HFF-Myc (cell line): ENCODE measurements at regions not wholly inside any gene's neighbourhood (a gene's known extent, or its start where the extent isn't known, plus 50 kb on each side); places are given as distances from the start of the nearest gene placed in this dataset.

ENCODE experiments used
- DNase-seq: peaks from one replicate; pipeline ENCODE4 v3.0.0-alpha.2; 2011; ENCODE audit warnings: low read depth; ENCODE audit errors: extremely low read depth
- H3K4me3 ChIP-seq: replicated peaks from 2 replicates; pipeline ENCODE4 v1.5.1; 2011; ENCODE audit warnings: low read depth, mild to moderate bottlenecking, control low read depth, low read length
- TF ChIP-seq, protein P1 (sequence below): IDR thresholded peaks from 2 replicates; pipeline ENCODE4 v1.5.1; 2012; ENCODE audit warnings: mild to moderate bottlenecking, low read depth, low read length, control low read depth; ENCODE audit errors: missing control alignments

DNA sequence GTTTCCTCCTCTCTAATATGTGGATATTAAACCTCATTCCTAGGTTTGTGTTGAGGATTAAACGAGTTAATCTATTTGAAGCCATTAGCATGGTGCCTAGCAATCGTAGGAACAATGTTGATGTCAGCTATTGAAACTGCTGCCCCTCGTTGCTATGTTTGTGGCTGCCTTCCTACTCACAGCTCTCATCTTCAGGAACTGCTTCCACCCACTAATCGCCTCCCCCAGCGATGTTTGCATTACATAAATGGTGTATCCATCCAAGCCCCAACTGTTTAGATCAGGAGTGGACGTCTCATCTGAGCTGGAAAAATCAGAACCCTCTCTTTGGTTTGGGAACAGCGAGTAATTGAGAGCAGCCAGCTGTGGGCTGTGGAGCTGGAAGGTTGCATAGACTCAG is 416.6 kb downstream of the ARHGEF28 start:
- DNase-seq, result no peak
- no peak overlapping the region for H3K4me3 ChIP-seq
- TF ChIP-seq, protein P1, sequence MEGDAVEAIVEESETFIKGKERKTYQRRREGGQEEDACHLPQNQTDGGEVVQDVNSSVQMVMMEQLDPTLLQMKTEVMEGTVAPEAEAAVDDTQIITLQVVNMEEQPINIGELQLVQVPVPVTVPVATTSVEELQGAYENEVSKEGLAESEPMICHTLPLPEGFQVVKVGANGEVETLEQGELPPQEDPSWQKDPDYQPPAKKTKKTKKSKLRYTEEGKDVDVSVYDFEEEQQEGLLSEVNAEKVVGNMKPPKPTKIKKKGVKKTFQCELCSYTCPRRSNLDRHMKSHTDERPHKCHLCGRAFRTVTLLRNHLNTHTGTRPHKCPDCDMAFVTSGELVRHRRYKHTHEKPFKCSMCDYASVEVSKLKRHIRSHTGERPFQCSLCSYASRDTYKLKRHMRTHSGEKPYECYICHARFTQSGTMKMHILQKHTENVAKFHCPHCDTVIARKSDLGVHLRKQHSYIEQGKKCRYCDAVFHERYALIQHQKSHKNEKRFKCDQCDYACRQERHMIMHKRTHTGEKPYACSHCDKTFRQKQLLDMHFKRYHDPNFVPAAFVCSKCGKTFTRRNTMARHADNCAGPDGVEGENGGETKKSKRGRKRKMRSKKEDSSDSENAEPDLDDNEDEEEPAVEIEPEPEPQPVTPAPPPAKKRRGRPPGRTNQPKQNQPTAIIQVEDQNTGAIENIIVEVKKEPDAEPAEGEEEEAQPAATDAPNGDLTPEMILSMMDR, result no peak

DNA sequence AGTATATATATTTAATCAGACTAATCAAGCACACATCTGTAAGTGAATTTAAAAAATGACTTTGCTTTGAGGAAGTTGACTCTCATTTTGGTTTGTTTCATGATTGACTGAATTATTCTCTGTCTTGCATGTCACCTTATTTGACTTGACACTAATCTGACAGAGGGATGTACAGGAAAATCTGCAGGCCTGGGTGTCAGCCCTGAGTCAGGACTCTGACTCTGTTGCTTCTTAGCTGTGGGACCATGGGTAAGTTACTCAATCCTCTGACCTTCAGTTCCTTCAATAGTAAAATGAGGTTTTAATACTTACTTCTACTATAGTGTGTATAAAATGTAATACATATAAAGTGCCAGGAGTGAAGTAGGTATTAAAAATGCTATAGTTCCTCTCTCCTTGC is 415.9 kb downstream of the ARHGEF28 start:
- H3K4me3 ChIP-seq, result no peak overlapping the region
- TF ChIP-seq, protein P1, result no peak
- no peak for DNase-seq

DNA sequence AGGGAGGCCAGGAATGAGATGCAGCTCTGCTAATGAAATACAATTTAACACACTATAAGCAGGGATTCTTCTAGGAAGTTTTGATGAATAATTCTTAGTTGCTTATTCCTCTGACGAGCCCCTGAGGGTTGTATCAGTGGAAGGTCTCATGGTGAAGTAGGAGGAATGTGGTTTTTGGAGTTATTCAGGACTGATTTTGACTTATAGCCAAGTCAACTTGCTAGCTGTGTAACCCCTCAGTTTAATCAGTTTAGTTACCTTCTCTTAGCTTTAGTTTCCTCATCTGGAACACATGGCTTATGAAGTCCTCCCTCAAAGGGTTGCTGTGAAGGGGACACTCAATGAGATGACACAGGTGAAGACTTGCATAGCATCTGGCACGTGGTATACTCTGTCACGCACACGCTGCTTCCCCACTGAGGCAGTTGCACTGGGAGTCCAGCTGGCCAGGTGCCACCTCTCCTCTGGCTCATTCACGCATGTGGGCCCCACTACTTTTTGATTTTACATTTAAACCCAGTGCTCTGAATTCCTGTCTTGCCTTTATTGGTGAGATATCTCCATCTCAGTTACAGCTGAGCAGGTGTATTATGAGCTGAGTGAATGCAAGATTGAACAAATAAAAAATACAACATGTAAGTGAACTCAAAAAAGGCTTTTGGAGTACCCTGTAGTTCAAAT is 415.0 kb downstream of the ARHGEF28 start:
- H3K4me3 ChIP-seq, result no peak overlapping the region
- DNase-seq, result no peak
- TF ChIP-seq, protein P1, result no peak

DNA sequence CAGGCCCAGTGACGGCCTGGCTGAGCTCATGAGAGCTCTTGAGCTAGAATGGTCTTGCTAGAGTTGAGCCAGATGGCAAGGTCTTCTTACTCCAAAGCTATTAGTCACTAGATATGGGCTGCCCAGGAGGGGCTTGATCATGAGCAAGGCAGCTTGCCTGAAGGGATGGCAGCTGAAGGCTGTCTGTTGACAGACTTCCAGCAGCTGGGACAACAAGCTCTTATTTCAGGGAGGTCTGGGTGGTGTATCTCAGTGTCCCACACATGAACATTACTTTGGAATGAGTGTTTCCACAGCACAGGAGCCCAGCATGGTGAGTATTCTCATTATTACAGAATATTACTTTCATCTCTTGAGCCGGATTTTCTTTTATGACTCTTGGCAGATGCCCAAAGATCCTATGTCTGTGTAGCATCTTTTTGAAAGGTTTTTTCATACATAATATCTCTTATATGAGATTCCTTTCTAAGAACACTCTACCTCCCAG is 414.1 kb downstream of the ARHGEF28 start:
- TF ChIP-seq, protein P1, result no peak
- H3K4me3 ChIP-seq, result no peak overlapping the region
- peak; percentile 19 for DNase-seq

DNA sequence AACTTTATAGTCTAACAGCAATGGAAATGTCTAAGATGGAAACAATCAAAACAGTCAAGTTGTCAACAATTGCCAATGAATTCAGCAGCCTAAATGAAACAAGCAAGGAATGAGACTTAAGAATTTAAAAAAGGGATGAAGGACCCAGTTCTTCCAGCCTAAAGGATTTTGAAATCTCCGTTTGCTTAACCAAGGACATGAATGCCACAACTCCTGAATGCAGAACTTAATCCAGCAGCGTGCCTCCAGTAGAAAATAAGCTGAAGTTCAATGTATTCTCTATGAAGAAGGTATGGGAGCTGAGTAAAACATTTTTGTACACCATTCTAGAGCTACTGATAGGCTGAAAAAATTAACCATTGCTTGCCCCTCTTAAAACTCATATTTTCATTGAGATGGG is 411.3 kb downstream of the ARHGEF28 start:
- TF ChIP-seq, protein P1, result no peak
- no peak overlapping the region for H3K4me3 ChIP-seq
- no peak for DNase-seq

DNA sequence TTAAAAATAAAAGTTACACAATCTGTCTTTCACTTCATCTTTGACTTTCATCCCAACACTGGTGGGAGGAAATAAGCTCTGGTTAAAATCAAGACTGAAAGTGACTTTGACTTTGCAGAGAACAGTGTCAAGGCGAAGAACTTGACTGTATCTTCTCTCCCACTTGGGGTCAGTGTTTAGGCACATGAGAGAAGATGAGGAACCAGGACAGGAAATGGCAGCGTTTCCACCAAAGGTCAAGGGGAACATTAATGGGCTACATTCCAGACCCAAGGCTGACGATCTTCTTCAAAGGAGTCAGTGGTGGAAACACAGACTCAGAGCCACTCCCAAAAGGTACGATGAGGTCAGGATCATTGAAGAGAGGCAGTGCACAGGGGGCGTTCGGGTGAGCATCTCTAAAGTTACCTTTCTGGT is 409.5 kb downstream of the ARHGEF28 start:
- TF ChIP-seq, protein P1, result peak; percentile 50
- no peak overlapping the region for H3K4me3 ChIP-seq
- DNase-seq, result peak; percentile 56

DNA sequence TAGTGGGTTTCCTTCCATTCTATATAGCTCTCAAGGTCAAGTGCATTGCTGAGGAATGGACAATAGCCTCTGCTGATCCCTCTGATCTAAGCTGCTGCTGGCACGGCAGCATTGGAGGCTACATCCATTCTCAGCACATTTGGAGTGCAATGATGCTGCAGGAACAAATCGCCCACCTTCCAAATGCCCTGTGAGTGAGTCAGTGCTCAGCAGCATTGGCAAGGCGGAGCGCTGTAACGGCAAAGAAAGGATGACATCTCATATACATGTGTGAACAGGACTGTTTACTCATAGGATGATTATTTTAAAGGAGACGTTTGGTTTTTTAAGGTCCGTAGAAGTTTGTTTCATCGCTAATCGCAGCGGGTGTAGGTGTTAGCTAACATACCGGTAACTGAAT is 408.7 kb downstream of the ARHGEF28 start:
- no peak overlapping the region for H3K4me3 ChIP-seq
- peak; percentile 36 for DNase-seq
- TF ChIP-seq, protein P1, result no peak
